Prostate gland (tissue), 2 donors: ENCODE measurements at regions not wholly inside any gene's neighbourhood (a gene's known extent, or its start where the extent isn't known, plus 50 kb on each side); places are given as distances from the start of the nearest gene placed in this dataset.

ENCODE experiments used
- POLR2A ChIP-seq: fragments of 450-650 bp; IDR thresholded peaks from one replicate; pipeline ENCODE4 v1.6.1; 2016; ENCODE audit warnings: antibody characterized with exemption, mild to moderate bottlenecking
- POLR2AphosphoS5 ChIP-seq: sonication (generic); formaldehyde crosslinking; IDR thresholded peaks from one replicate; pipeline ENCODE4 v1.6.1; 2017; ENCODE audit warnings: antibody characterized with exemption
- TF ChIP-seq, protein P1 (sequence below), 4 experiments: fragments of 200-600 bp in 2 of 4; fragments of 450-650 bp in 2 of 4; sonication (generic) in 2 of 4; IDR thresholded peaks; 1 replicate in 3 of 4; 2 replicates in 1 of 4; pipeline ENCODE4 v1.5.1; 2016 to 2019; ENCODE audit warnings: antibody characterized with exemption in 4 of 4, mild to moderate bottlenecking in 2 of 4, moderate library complexity in 2 of 4

DNA sequence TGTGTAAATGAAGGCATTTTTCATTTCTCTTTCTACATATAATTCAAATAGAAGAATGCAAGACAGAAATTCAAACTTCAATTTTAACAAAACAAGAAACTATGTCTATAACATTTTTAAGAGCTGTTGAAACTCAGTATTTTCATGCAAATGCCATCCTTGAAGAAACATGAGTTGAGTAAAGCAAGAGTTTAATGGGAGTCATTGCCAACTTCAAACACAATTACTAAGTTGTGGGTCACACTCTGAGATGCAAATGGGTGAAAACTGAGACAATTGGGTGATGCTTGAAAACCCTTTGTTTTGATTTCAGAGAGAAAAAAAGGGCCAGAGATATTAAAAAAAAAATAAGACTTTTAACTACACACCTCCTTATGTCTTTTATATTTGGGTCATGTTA lies 865.9 kb downstream of the FAT4 start:
- TF ChIP-seq, protein P1, sequence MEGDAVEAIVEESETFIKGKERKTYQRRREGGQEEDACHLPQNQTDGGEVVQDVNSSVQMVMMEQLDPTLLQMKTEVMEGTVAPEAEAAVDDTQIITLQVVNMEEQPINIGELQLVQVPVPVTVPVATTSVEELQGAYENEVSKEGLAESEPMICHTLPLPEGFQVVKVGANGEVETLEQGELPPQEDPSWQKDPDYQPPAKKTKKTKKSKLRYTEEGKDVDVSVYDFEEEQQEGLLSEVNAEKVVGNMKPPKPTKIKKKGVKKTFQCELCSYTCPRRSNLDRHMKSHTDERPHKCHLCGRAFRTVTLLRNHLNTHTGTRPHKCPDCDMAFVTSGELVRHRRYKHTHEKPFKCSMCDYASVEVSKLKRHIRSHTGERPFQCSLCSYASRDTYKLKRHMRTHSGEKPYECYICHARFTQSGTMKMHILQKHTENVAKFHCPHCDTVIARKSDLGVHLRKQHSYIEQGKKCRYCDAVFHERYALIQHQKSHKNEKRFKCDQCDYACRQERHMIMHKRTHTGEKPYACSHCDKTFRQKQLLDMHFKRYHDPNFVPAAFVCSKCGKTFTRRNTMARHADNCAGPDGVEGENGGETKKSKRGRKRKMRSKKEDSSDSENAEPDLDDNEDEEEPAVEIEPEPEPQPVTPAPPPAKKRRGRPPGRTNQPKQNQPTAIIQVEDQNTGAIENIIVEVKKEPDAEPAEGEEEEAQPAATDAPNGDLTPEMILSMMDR (IDR thresholded peaks at IDR 0.05) = no peak
- TF ChIP-seq POLR2A = no peak
- TF ChIP-seq POLR2AphosphoS5 = no peak
